Cerebellar cortex (tissue), 1 donor: ENCODE measurements at regions not wholly inside any gene's neighbourhood (a gene's known extent, or its start where the extent isn't known, plus 50 kb on each side); places are given as distances from the start of the nearest gene placed in this dataset.

Experiments used
- DNase-seq: peaks from one replicate; pipeline ENCODE4 v3.0.0-alpha.2; 2015; ENCODE audit warnings: low spot score

DNA sequence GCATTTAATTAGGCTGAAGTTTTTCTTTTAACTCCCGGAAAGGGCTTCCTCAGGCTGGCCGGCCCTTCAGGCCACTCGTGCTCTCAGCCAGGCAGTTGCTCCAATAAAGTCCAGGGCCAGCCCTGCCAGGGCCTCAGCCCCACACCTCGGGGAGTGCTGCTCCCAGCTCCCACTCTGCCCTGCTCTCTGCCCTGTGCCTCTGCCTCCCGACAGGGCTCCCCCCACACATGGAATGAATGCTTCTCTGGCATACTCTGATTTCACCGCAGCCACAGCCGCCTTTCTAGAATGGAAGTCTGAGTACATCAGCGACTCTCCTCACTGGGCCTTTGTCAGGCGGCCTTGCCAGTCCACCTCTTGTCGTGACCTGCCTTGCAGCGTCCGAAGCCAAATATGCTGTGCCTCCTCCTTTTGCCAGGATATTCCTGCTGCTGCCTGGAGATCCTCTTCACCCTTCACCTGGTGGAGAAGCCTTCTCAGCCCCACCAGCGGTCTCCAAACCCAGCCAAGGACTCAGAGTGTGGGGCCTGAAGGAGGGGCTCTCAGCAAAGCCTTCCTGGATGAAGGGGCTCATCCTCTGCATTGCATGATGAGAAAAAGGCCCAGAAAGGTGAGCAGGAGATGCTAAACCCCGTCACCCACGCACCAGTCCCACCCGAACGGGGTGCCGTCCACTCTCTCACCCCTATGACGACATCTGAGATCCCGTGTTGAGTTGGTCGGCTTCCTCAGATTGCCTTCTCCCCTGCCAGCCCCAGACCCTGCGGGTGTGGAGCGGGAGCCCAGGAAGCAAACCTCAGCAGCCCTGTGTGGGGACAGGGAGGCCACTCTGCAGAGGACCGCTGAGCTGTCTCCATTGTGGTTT lies 472.7 kb upstream of the HS6ST1 start:
- no peak for DNase-seq

DNA sequence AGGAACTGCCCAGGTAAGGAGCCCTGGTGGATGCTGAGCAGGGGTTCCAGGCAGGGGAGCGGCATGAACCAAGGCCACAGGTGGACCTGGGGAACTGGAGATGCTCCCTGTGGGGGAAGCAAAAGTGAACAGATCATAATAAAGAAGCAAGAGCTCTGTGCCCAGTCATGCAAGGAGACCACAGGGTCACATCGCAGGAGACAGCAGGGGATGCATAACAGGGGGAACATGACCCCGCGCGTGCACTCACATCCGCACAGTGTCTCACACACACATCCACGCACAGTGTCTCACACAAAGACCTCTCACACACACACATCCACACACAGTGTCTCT lies 473.3 kb upstream of the HS6ST1 start:
- DNase-seq = no peak

DNA sequence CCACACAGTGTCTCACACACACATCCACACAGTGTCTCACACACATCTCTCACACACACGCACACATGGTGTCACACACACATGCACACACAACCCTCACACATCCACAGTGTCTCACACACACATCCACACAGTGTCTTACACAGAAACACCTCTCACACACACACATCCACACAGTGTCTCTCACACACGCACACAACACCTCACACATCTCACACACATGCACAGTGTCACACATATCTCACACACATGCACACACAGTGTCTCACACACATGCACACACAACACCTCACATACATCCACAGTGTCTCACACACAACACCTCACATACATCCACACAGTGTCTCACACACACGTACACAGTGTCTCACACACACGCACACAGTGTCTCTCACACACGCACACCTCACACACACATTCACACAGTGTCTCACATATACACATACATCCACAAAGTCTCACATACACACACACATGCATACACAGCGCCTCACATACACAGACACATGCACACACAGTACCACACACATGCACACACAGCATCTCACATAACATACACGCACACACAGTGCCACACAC lies 473.9 kb upstream of the HS6ST1 start:
- no peak for DNase-seq

GRCh38 chr2:128793404-128793803 lies 474.7 kb upstream of the HS6ST1 start:
- DNase-seq = no peak

GRCh38 chr2:128794285-128794684 lies 475.6 kb upstream of the HS6ST1 start:
- no peak for DNase-seq

DNA sequence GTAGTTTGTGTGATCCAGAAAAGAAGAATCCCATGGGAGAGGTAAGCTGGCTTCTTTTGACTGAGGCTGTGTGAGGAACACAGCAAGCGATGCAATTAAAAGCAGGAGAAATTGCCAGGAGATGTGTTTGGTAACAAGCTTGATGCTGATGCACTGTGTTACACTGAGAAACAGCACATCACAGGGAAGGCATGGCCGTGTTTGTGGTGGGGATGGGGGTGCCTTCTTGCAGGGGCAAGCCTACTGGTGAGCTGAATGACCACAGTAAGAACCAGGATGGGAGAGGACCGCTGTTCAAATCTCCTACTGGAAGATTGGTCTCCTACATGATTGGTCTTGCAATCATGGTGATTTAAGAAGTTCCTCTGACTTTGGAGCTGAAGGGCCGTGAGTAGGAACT lies 477.7 kb upstream of the HS6ST1 start:
- DNase-seq = no peak

GRCh38 chr2:128797092-128797491 lies 478.4 kb upstream of the HS6ST1 start:
- DNase-seq = no peak

- no peak for DNase-seq
These were observed 478.9 kb upstream of the HS6ST1 start for GRCh38 chr2:128797533-128797932.

GRCh38 chr2:128797937-128798336 lies 479.3 kb upstream of the HS6ST1 start:
- no peak for DNase-seq

GRCh38 chr2:128798502-128799283 lies 480.0 kb upstream of the HS6ST1 start:
- DNase-seq = no peak

DNA sequence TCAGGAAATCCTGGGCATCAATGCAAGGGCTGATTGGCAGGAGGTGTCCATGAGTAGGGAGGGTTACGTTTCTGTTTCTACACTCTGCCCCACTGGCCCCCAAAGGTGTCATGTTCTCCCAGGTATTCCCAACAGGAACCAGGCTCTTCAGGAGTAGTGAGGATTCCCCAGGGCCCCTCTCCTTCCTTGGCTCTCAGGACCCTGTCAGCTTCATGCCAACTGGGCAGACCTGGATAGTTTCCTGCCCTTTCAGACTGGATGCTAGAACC lies 480.6 kb upstream of the HS6ST1 start:
- no peak for DNase-seq

- DNase-seq = no peak
These were observed 481.1 kb upstream of the HS6ST1 start for GRCh38 chr2:128799730-128800129.

- DNase-seq = no peak
These were observed 482.9 kb upstream of the HS6ST1 start for GRCh38 chr2:128801576-128801975.

DNA sequence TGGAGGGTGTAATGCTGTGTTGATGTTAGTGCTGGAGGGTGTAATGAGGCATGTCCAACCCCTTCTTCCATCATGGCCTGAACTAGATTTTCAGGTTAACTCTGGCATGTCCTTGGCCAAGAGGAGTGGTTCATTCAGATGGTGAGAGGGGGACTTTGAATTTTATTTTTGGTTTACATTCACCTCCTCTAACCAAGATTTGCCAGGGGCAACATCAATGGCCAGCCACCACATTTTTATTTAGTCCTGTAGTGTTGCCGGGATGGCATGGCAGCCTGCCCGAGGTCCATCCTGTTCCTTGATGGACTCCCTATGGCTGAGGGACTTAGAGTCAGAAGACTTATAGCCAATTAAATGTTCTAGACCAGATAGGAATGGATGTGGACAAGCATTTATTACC lies 484.6 kb upstream of the HS6ST1 start:
- DNase-seq = no peak

GRCh38 chr2:128805237-128805636 lies 486.6 kb upstream of the HS6ST1 start:
- DNase-seq = no peak

GRCh38 chr2:128805918-128806317 lies 487.2 kb upstream of the HS6ST1 start:
- DNase-seq = no peak

- DNase-seq = no peak
These were observed 488.6 kb upstream of the HS6ST1 start for GRCh38 chr2:128807317-128807716.

DNA sequence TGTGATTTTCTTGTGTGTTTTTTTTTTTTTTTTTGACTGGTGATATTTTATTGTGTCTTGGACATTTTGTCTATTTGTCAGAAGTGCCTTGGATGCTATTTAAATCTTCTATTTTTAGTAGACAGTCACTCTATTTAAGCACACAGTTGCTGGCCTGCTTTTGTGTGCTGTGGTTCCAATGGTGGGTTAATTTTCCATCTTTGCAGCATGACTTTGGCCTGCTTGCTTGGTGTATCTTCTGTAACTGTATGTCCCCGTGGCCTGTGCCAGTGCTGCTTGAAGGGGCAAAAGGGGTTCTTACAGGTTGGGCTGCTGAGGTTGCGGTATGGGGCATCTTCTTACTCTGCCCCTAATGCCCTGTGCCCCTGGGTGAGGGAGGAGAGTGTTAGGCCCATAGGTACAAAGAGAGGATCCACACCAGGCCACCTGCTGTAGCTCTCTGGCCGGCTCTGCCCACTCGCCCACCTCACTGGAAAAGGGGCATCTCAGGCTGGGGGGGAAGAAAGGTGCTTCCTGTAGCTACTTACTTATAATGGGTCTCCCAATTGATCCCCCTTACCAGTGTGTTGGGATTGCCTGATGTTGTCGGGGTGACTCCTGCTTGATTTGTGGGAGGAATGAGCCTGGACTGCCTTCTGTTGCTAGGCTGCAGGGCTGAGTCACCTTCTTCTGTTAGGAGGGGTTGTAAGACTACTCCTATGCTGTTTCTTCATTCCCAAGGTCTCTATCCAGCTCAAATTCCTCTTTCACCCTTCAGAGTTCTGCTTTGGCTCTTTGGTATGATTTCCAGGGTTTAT lies 490.0 kb upstream of the HS6ST1 start:
- no peak for DNase-seq

- no peak for DNase-seq
These were observed 490.6 kb upstream of the HS6ST1 start for GRCh38 chr2:128809259-128809636.

DNA sequence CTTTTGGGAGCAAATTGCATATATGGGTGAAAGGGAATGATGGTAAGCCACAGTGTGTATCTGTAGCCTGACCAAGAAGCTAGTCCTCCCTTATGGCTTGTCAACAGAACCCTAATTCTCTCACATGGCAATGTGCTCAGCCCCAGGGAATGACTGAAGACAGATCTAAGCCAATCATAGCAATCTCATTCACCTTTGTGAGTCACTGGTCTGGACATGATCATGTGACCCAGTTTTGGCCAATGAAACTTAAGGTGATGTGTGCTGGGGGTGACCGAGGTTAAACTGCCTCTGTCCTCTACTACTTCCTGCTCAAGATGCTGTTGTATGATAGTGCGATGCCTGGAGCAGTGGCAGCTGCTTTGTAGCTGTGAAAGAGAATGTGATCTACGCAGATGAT lies 491.2 kb upstream of the HS6ST1 start:
- no peak for DNase-seq

GRCh38 chr2:128812183-128812940 lies 493.7 kb upstream of the HS6ST1 start:
- DNase-seq = no peak
